Ectodermal cell (in vitro differentiated cells): ENCODE measurements at regions not wholly inside any gene's neighbourhood (a gene's known extent, or its start where the extent isn't known, plus 50 kb on each side); places are given as distances from the start of the nearest gene placed in this dataset.
A peak's percentile ranks its signal among the peaks of the same experiment; 100 is the strongest.
"Not testable (repeated sequence)": the region's sequence is repeated elsewhere in the genome, so short reads cannot be mapped to it uniquely, and the experiment has no call there.

Experiments
- H3K27ac ChIP-seq: 2 replicates; pipeline ENCODE4 v1.7.0; 2013; ENCODE audit warnings: mild to moderate bottlenecking, low read depth, low read length; ENCODE audit not compliant: insufficient read depth, poor library complexity, severe bottlenecking
- H3K27me3 ChIP-seq: 2 replicates; pipeline ENCODE4 v1.7.0; 2013; ENCODE audit warnings: mild to moderate bottlenecking, low read length; ENCODE audit not compliant: insufficient read depth, control insufficient read depth, poor library complexity, severe bottlenecking
- H3K36me3 ChIP-seq: one replicate; pipeline ENCODE4 v1.7.0; 2013; ENCODE audit warnings: low read length; ENCODE audit not compliant: control insufficient read depth, insufficient read depth
- H3K4me1 ChIP-seq: one replicate; pipeline ENCODE4 v1.7.0; 2013; ENCODE audit warnings: low read length; ENCODE audit not compliant: control insufficient read depth, insufficient read depth
- H3K4me3 ChIP-seq: 2 replicates; pipeline ENCODE4 v1.7.0; 2013; ENCODE audit warnings: low read depth, low read length, control low read depth; ENCODE audit not compliant: insufficient read depth
- H3K9me3 ChIP-seq: 2 replicates; pipeline ENCODE4 v1.7.0; 2013; ENCODE audit warnings: mild to moderate bottlenecking, low read length, moderate library complexity; ENCODE audit not compliant: control insufficient read depth
- WGBS, 2 experiments: methylation state at CpG; one replicate each; pipeline ENCODE4 v1.1.7; 2013; ENCODE audit warnings: missing lambda C conversion rate in 2 of 2; 5-methylcytosine and 5-hydroxymethylcytosine counted together

DNA sequence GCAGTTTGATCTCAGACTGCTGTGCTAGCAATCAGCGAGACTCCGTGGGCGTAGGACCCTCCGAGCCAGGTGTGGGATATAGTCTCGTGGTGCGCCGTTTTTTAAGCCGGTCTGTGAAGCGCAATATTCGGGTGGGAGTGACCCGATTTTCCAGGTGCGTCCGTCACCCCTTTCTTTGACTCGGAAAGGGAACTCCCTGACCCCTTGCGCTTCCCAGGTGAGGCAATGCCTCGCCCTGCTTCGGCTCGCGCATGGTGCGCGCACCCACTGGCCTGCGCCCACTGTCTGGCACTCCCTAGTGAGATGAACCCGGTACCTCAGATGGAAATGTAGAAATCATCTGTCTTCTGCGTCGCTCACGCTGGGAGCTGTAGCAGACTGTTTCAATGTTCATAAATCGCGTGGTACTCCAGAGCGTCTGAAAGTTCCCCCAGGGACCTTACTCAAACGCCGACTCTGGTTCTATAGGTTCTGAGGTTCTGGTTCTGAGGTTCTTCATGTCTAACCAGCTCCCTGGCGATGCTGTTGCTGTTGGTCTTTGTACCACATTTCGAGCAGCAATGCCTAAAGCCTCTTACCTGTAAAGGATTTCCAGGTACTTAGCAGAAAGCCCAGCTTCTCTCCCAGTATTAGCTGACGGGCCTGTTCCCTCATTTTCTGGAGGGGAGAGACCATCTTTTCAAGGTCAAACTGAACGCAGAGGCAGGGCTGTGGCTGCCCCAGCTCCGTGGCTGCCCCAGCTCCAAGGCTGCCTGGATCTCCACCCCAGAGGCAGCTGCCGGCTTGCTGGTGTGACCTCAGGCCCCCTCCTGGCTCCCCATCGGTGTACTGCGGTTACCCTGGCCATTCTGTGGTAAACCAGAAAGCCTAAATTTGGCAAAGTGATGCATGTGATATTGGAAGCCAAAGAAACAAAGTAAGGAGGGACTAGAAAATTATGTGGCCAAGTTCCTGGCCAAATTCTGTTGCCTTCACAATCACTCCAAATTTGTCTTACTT lies 207.9 kb downstream of the RAB11FIP2 start:
- H3K4me1 ChIP-seq, H3K9me3 ChIP-seq, H3K27ac ChIP-seq, H3K36me3 ChIP-seq: not testable (repeated sequence)
- peaks cover 10% of the 10 kb centered on the region for H3K27me3 ChIP-seq
- WGBS, 2 experiments, result 46 to 53% methylated on average over 35 to 37 of the region's 39 CpGs
- peak overlapping the region; percentile 17 for H3K4me3 ChIP-seq

DNA sequence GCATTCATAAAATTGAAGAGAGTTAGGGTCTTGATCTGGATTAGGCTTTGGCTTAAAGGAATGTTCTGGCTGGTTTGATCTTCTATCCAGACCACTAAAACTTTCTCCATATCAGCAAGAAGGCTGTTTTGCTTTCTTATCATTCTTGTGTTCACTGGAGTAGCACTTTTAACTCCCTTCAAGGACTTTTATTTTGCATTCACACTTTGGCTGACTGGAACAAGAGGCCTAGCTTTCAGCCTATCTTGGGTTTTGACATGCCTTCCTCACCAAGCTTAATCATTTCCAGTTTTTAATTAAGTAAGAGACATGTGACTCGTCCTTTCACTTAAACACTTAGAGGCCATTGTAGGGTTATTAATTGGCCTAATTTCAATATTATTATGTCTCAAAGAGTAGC lies 190.3 kb downstream of the RAB11FIP2 start:
- H3K27ac ChIP-seq, H3K36me3 ChIP-seq, H3K4me3 ChIP-seq, H3K9me3 ChIP-seq, H3K27me3 ChIP-seq, H3K4me1 ChIP-seq: not testable (repeated sequence)
- 75 to 83% methylated on average over 1 of the region's 1 CpG for WGBS, 2 experiments

GRCh38 chr10:117860135-117860534 lies 186.6 kb downstream of the RAB11FIP2 start:
- Histone ChIP-seq H3K9me3 (no peaks in the 10 kb centered on the region), H3K27ac (no peak overlapping the region), H3K27me3 (no peaks in the 10 kb centered on the region), H3K4me3 (no peak overlapping the region), H3K4me1 (no peaks in the 10 kb centered on the region), H3K36me3 (no peaks in the 10 kb centered on the region)
- WGBS, 2 experiments, result 84 to 92% methylated on average over 5 of the region's 5 CpGs

DNA sequence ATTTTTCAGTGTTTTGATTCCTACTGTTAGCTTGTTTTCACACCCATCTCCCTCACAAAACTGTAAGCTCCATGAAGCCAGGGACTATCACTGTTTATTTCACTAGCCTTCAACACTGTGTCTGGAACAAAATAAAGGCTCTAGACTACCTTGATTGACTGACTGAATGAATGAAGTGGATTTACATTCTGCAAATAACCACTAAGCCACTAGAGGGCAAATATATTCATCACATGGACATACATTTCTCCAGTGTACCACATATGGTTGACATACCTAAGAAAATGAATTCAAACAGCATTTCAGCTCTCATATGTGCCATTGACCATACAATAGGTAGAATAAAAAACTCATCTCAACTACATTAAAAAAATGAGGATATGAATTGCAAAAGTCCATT lies 185.9 kb downstream of the RAB11FIP2 start:
- Histone ChIP-seq H3K4me3 (no peak overlapping the region), H3K27me3 (no peaks in the 10 kb centered on the region), H3K4me1 (no peaks in the 10 kb centered on the region), H3K36me3 (no peaks in the 10 kb centered on the region), H3K9me3 (no peaks in the 10 kb centered on the region), H3K27ac (no peak overlapping the region)

DNA sequence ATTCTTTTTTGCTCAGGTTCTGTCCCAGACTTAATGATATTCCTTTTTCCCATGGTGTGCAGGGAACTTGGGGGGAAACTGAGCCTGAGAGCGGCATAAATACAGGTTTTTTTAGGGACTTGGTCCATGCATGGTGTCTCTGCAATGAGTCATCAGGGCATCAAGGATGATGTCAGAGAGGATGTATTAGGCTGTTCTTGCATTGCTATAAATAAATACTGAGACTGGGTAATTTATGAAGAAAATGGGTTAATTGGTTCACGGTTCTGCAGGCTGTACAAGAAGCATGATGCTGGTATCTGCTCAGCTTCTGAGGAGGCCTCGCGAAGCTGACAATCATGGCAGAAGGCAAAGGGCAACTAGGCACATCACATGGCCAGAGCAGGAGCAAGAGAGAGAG lies 185.4 kb downstream of the RAB11FIP2 start:
- Histone ChIP-seq H3K27me3 (no peaks in the 10 kb centered on the region), H3K27ac (no peak overlapping the region), H3K9me3 (no peaks in the 10 kb centered on the region), H3K4me1 (no peaks in the 10 kb centered on the region), H3K36me3 (no peaks in the 10 kb centered on the region), H3K4me3 (no peak overlapping the region)
- 96 to 98% methylated on average over 4 of the region's 4 CpGs for WGBS, 2 experiments

DNA sequence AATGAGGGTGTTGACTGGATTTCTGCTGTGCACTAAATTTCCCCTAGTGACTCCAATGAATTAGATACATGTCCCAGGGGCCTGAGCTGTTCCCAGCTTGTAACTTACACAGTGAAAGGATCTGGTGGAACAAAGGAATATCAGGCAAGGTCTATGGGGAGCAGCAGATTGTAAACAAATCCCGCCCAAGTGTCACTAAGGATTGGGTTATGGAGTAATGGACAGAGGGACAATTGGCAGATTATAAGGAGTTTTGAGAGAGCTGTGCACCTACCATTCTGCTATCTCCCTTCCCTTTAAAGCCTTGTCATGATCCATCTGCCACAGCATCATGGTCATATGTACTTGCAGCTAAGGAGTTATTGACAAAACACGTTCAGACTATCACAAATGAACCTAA lies 183.0 kb downstream of the RAB11FIP2 start:
- Histone ChIP-seq H3K27ac (no peak overlapping the region), H3K4me1 (no peaks in the 10 kb centered on the region), H3K4me3 (no peak overlapping the region), H3K36me3 (no peaks in the 10 kb centered on the region), H3K27me3 (no peaks in the 10 kb centered on the region), H3K9me3 (no peaks in the 10 kb centered on the region)
- WGBS, 2 experiments, result 94% methylated on average over 2 of the region's 2 CpGs

- whole genome bisulfite sequencing, 2 experiments, result 95 to 96% methylated on average over 4 of the region's 4 CpGs
- H3K9me3 ChIP-seq, result no peaks in the 10 kb centered on the region
- H3K4me1 ChIP-seq, result peaks cover 4% of the 10 kb centered on the region
- no peaks in the 10 kb centered on the region for H3K36me3 ChIP-seq
- no peaks in the 10 kb centered on the region for H3K27me3 ChIP-seq
- no peak overlapping the region for H3K4me3 ChIP-seq
- H3K27ac ChIP-seq, result no peak overlapping the region
Observed at GRCh38 chr10:117865945-117866344, 180.8 kb downstream of the RAB11FIP2 start.

DNA sequence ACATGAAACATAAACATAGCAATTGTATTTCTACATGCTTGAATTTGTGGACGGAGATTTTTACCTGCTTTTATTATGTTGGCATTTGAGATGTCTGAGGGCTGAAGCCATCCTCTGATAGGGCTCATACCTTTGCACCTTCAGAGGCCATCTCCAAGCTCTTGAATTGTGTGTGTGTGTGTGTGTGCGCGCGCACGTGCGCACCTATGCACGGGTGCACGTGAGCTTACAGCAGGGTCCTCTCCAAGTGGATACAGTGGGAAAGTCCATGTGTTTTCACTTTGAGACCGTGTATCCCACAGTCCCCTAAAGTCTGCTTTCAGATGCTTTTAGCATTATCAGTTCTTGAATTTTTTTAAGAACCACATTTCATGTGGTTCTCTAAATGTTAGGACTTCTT lies 178.6 kb downstream of the RAB11FIP2 start:
- no peaks in the 10 kb centered on the region for H3K27me3 ChIP-seq
- WGBS, 2 experiments, result 83 to 91% methylated on average over 8 to 9 of the region's 9 CpGs

DNA sequence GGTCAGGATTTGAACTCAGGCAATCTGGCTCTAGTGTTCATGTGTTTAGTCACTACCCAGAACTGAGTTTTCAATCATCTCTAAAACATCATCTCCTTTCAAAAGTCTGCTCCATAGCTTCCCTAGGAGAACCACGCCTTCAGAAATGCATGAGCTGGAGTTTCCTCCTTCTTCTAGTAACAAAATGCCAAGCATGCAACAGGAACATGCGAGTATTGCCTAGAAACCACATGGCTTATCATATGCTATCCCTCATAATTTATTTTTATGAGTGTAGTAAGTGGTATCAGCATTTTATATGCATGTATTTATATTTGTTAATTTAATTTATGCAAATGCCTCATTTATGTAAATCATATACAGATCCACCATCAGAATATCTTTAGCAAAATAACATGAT lies 170.9 kb downstream of the RAB11FIP2 start:
- Histone ChIP-seq H3K36me3 (no peaks in the 10 kb centered on the region), H3K27me3 (no peaks in the 10 kb centered on the region), H3K4me3 (no peak overlapping the region), H3K27ac (no peak overlapping the region), H3K9me3 (no peaks in the 10 kb centered on the region), H3K4me1 (peaks cover 4% of the 10 kb centered on the region)
- 98 to 100% methylated on average over 1 to 2 of the region's 2 CpGs for WGBS, 2 experiments

More for the DNA sequence above, 178.6 kb downstream of the RAB11FIP2 start:
- H3K4me3 ChIP-seq, result no peak overlapping the region
- peaks cover 8% of the 10 kb centered on the region for H3K4me1 ChIP-seq
- no peaks in the 10 kb centered on the region for H3K36me3 ChIP-seq
- H3K27ac ChIP-seq, result no peak overlapping the region
- H3K9me3 ChIP-seq, result no peaks in the 10 kb centered on the region

DNA sequence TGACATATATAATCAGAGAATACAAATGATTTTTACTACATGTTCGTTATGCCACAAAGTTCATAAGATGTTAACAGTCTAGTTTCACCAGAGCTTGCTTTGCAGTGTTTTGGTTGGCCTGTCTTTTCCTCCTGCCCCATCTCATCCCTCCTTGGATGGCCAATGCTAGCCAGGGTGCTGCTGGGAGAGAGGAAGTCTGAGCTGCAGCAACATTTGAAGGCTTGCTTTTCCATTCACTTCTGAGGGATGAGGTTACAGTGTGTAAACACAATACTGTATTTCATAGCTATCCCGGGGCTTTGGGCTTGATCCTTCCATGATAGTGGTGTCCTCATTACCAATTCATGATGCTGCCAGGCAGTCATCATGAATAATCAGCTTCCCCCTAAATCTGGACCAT lies 170.5 kb downstream of the RAB11FIP2 start:
- Histone ChIP-seq H3K27ac (no peak overlapping the region), H3K4me3 (no peak overlapping the region), H3K9me3 (no peaks in the 10 kb centered on the region), H3K4me1 (peaks cover 4% of the 10 kb centered on the region), H3K36me3 (no peaks in the 10 kb centered on the region), H3K27me3 (no peaks in the 10 kb centered on the region)
- 93 to 96% methylated on average over 2 of the region's 2 CpGs for WGBS, 2 experiments
